ENCODE measurements at regions not wholly inside any gene's neighbourhood (a gene's known extent, or its start where the extent isn't known, plus 50 kb on each side); places are given as distances from the start of the nearest gene placed in this dataset.

- TF ChIP-seq STAG1 (CRISPR knock-in tag; IDR thresholded peaks at IDR 0.05) (no peak), AFF4 (CRISPR knock-in tag; IDR thresholded peaks at IDR 0.05) (no peak), EED (CRISPR knock-in tag; IDR thresholded peaks at IDR 0.05) (no peak), ZFP41 (CRISPR knock-in tag; IDR thresholded peaks at IDR 0.05; ENCODE audit: borderline replicate concordance) (no peak), ETS1 (CRISPR knock-in tag; IDR thresholded peaks at IDR 0.05) (no peak)
Measured at GRCh38 chr4:66522244-66522643, 852.0 kb upstream of the EPHA5 start.

Measured in HepG2 (cell line).